NCI-H1105 treated with DMSO at 0.1 percent for 48 hours (cell line): ENCODE measurements at regions not wholly inside any gene's neighbourhood (a gene's known extent, or its start where the extent isn't known, plus 50 kb on each side); places are given as distances from the start of the nearest gene placed in this dataset.
A peak's percentile ranks its signal among the peaks of the same experiment; 100 is the strongest.
"Not testable (repeated sequence)": the region's sequence is repeated elsewhere in the genome, so short reads cannot be mapped to it uniquely, and the experiment has no call there.

Experiments used
- DNase-seq: peaks from one replicate; lab custom pipeline; 2025; lab: John Stamatoyannopoulos, UW

- DNase-seq = no peak
Observed at GRCh38 chr3:181330257-181330656, 340.7 kb upstream of the DNAJC19 start.

GRCh38 chr3:181329024-181329423, 339.5 kb upstream of the DNAJC19 start:
- peak; percentile 99 for DNase-seq

GRCh38 chr3:181328346-181328745, 338.8 kb upstream of the DNAJC19 start:
- peak; percentile 95 for DNase-seq

GRCh38 chr3:181327349-181327748, 337.8 kb upstream of the DNAJC19 start:
- no peak for DNase-seq

GRCh38 chr3:181326637-181327223, 337.2 kb upstream of the DNAJC19 start:
- peak; percentile 74 for DNase-seq

GRCh38 chr3:181324516-181324915, 335.0 kb upstream of the DNAJC19 start:
- DNase-seq = not testable (repeated sequence)

- DNase-seq = no peak
Observed at GRCh38 chr3:181318321-181318720, 328.8 kb upstream of the DNAJC19 start.

- no peak for DNase-seq
Observed at GRCh38 chr3:181317508-181317907, 328.0 kb upstream of the DNAJC19 start.

- DNase-seq = no peak
Observed at GRCh38 chr3:181316482-181316881, 326.9 kb upstream of the DNAJC19 start.

GRCh38 chr3:181313335-181313734, 323.8 kb upstream of the DNAJC19 start:
- DNase-seq = peak; percentile 60

GRCh38 chr3:181311186-181311585, 321.6 kb upstream of the DNAJC19 start:
- DNase-seq = peak; percentile 85

GRCh38 chr3:181302960-181303359, 313.4 kb upstream of the DNAJC19 start:
- DNase-seq = peak; percentile 92

- no peak for DNase-seq
Observed at GRCh38 chr3:181300033-181300432, 310.5 kb upstream of the DNAJC19 start.

GRCh38 chr3:181298421-181298820, 308.9 kb upstream of the DNAJC19 start:
- DNase-seq = no peak

- no peak for DNase-seq
Observed at GRCh38 chr3:181292984-181293383, 303.4 kb upstream of the DNAJC19 start.

GRCh38 chr3:181290941-181291340, 301.4 kb upstream of the DNAJC19 start:
- peak; percentile 90 for DNase-seq

- DNase-seq = no peak
Observed at GRCh38 chr3:181289306-181289705, 299.8 kb upstream of the DNAJC19 start.

GRCh38 chr3:181288145-181288544, 298.6 kb upstream of the DNAJC19 start:
- DNase-seq = no peak

GRCh38 chr3:181279239-181279565, 289.7 kb upstream of the DNAJC19 start:
- peak; percentile 27 for DNase-seq

- peak; percentile 72 for DNase-seq
Observed at GRCh38 chr3:181278468-181279238, 289.1 kb upstream of the DNAJC19 start.

GRCh38 chr3:181276358-181276896, 286.9 kb upstream of the DNAJC19 start:
- no peak for DNase-seq

GRCh38 chr3:181274025-181274424, 284.5 kb upstream of the DNAJC19 start:
- no peak for DNase-seq

- no peak for DNase-seq
Observed at GRCh38 chr3:181267312-181267711, 277.8 kb upstream of the DNAJC19 start.
